Endothelial cell of umbilical vein (primary cell): ENCODE measurements at regions not wholly inside any gene's neighbourhood (a gene's known extent, or its start where the extent isn't known, plus 50 kb on each side); places are given as distances from the start of the nearest gene placed in this dataset.

Source experiments
- BruUV-seq: library from RNA; stranded (reverse); fragments of 400-500 nt; replicated peaks from 2 replicates; lab custom pipeline; 2021; lab: Mats Ljungman, UMichigan
- CTCF ChIA-PET: fragments of 300-600, 350-600 bp; sonication (Branson Sonifier 250); formaldehyde crosslinking; loops from one replicate; lab custom pipeline; 2021; ENCODE audit warnings: antibody characterized with exemption, inconsistent platforms; lab: Charles Lee
- POLR2A ChIA-PET: fragments of 300-600, 350-600 bp; sonication (Branson Sonifier 250); formaldehyde crosslinking; loops from one replicate; lab custom pipeline; 2021; ENCODE audit warnings: antibody characterized with exemption, inconsistent platforms; lab: Charles Lee
- DNase-seq: peaks from one replicate; pipeline ENCODE4 v3.0.0-alpha.2; 2011; ENCODE audit warnings: low read depth, low spot score
- FAIRE-seq: peaks from 2 replicates; lab custom pipeline; 2011; peaks lifted over from hg19 to GRCh38; lab: Jason Lieb, UNC
- H2AFZ ChIP-seq: 2 replicates; pipeline ENCODE4 v1.6.0; 2012; ENCODE audit warnings: low read depth, low read length, control low read depth, inconsistent platforms
- H3K27ac ChIP-seq: 2 replicates; pipeline ENCODE4 v1.5.1; 2011; ENCODE audit warnings: low read depth, mild to moderate bottlenecking, control low read depth, low read length, moderate library complexity; ENCODE audit not compliant: insufficient read depth
- H3K27me3 ChIP-seq, 2 experiments: 2 replicates each; pipeline versions ENCODE4 v1.6.0 to v1.6.1; 2011; ENCODE audit warnings: low read length in 2 of 2, mixed read lengths in 1 of 2; ENCODE audit not compliant: control insufficient read depth in 2 of 2, insufficient read depth in 2 of 2
- H3K36me3 ChIP-seq, 2 experiments: 2 replicates in 1 of 2; 3 replicates in 1 of 2; pipeline ENCODE4 v1.5.1; 2011; ENCODE audit warnings: low read length in 2 of 2, mild to moderate bottlenecking in 1 of 2, moderate library complexity in 1 of 2; ENCODE audit not compliant: control insufficient read depth in 2 of 2, insufficient read depth in 2 of 2; ENCODE audit errors: extremely low read depth in 1 of 2
- H3K4me1 ChIP-seq: 3 replicates; pipeline ENCODE4 v1.5.1; 2011; ENCODE audit warnings: mild to moderate bottlenecking, low read length; ENCODE audit not compliant: control insufficient read depth, insufficient read depth; ENCODE audit errors: extremely low read depth
- H3K4me2 ChIP-seq: 2 replicates; pipeline ENCODE4 v1.6.1; 2011; ENCODE audit warnings: low read length, control low read depth, mixed read lengths; ENCODE audit not compliant: insufficient read depth
- H3K4me3 ChIP-seq, 3 experiments: fragments of 200-600 bp in 1 of 3; sonication (generic), shearing (Covaris generic) in 1 of 3; replicated peaks in 1 of 3; 2 replicates each; pipeline ENCODE4 v1.5.1; 2011 to 2016; ENCODE audit warnings: control low read depth in 3 of 3, low read length in 3 of 3, mild to moderate bottlenecking in 2 of 3, inconsistent platforms in 1 of 3, low read depth in 1 of 3, moderate library complexity in 1 of 3; ENCODE audit not compliant: insufficient read depth in 1 of 3
- H3K79me2 ChIP-seq: 2 replicates; pipeline ENCODE4 v1.6.0; 2012; ENCODE audit warnings: low read length, inconsistent platforms; ENCODE audit not compliant: control insufficient read depth, insufficient read depth
- H3K9ac ChIP-seq: replicated peaks from 2 replicates; pipeline ENCODE3; 2011; ENCODE audit warnings: low read length, control low read depth; ENCODE audit not compliant: insufficient read depth; ENCODE audit errors: extremely low read depth
- H3K9me1 ChIP-seq: replicated peaks from 3 replicates; pipeline ENCODE4 v1.6.0; 2011; ENCODE audit warnings: mild to moderate bottlenecking, low read length; ENCODE audit not compliant: control insufficient read depth, insufficient read depth; ENCODE audit errors: extremely low read depth
- H3K9me3 ChIP-seq: replicated peaks from 2 replicates; pipeline ENCODE4 v1.5.1; 2012; ENCODE audit warnings: low read length, inconsistent platforms; ENCODE audit not compliant: control insufficient read depth, insufficient read depth
- H4K20me1 ChIP-seq: replicated peaks from 2 replicates; pipeline ENCODE3; 2011; ENCODE audit warnings: mild to moderate bottlenecking, low read length; ENCODE audit not compliant: control insufficient read depth, insufficient read depth; ENCODE audit errors: extremely low read depth
- CTCF ChIP-seq, 2 donors: IDR thresholded peaks; 1 replicate in 1 of 2; 2 replicates in 1 of 2; pipeline ENCODE4 v1.5.1; 2011; ENCODE audit warnings: low read length in 2 of 2, mild to moderate bottlenecking in 2 of 2, moderate library complexity in 2 of 2, control low read depth in 1 of 2, inconsistent platforms in 1 of 2, low read depth in 1 of 2; ENCODE audit not compliant: insufficient read depth in 1 of 2; ENCODE audit errors: extremely low read depth in 1 of 2
- EZH2 ChIP-seq: IDR thresholded peaks from 2 replicates; pipeline ENCODE4 v1.6.1; 2012; ENCODE audit warnings: borderline replicate concordance, low read depth, mild to moderate bottlenecking, moderate library complexity, low read length, inconsistent platforms; ENCODE audit not compliant: severe bottlenecking
- FOS ChIP-seq: IDR thresholded peaks from 2 replicates; pipeline ENCODE4 v1.6.1; 2011; ENCODE audit warnings: mild to moderate bottlenecking, low read length, moderate library complexity, borderline replicate concordance; ENCODE audit not compliant: insufficient read depth
- GATA2 ChIP-seq: IDR thresholded peaks from 2 replicates; pipeline ENCODE4 v1.7.0; 2011; ENCODE audit warnings: low read depth, mild to moderate bottlenecking, moderate library complexity, mixed read lengths, low read length; ENCODE audit not compliant: insufficient read length, insufficient read depth
- JUN ChIP-seq: IDR thresholded peaks from 2 replicates; pipeline ENCODE4 v1.6.1; 2011; ENCODE audit warnings: borderline replicate concordance, low read depth; ENCODE audit not compliant: insufficient read length, insufficient read depth
- MAX ChIP-seq: IDR thresholded peaks from 2 replicates; pipeline ENCODE4 v1.6.1; 2011; ENCODE audit not compliant: insufficient read depth, insufficient read length
- MYC ChIP-seq: IDR thresholded peaks from one replicate; pipeline ENCODE4 v1.6.1; 2011; ENCODE audit warnings: mild to moderate bottlenecking, low read depth, low read length
- POLR2A ChIP-seq: IDR thresholded peaks from 2 replicates; pipeline ENCODE4 v1.6.1; 2012; ENCODE audit warnings: low read depth, mild to moderate bottlenecking, control low read depth, low read length
- POLR2AphosphoS5 ChIP-seq: IDR thresholded peaks from 2 replicates; pipeline ENCODE4 v1.6.1; 2012; ENCODE audit warnings: low read depth, mild to moderate bottlenecking, control low read depth, low read length, moderate library complexity; ENCODE audit not compliant: insufficient read depth
- dilution Hi-C: fragments of 300-500 bp; cut with MboI; formaldehyde crosslinking; loops from one replicate; pipeline ENCODE4 v1.15.0; 2019; ENCODE audit warnings: low sequenced_read_pairs; ENCODE audit not compliant: extremely low pct_ligation_motif_present
- intact Hi-C: fragments of 100-400 bp; cut with micrococcal nuclease; formaldehyde crosslinking; loops from one replicate; pipeline ENCODE4 v1.10.0; 2022

GRCh38 chr14:38788060-38788459 is 315.0 kb downstream of the SEC23A start:
- Histone ChIP-seq H3K36me3 (no peaks in the 10 kb centered on the region), H3K79me2 (no peaks in the 10 kb centered on the region), H3K4me1 (no peaks in the 10 kb centered on the region), H3K27ac (no peak overlapping the region), H3K4me3 (no peak overlapping the region), H3K9me3 (no peaks in the 10 kb centered on the region), H3K4me2 (no peak overlapping the region), H3K27me3 (no peaks in the 10 kb centered on the region), H3K9ac (no peak overlapping the region), H3K9me1 (no peaks in the 10 kb centered on the region), H2AFZ (no peak overlapping the region), H4K20me1 (no peaks in the 10 kb centered on the region)
- ChIA-PET CTCF (no interaction called here), POLR2A (no interaction called here)
- dilution Hi-C loops (no loop called here), intact Hi-C loops (no loop called here)
- no peak for DNase-seq
- TF ChIP-seq JUN: no peak
- no peak for TF ChIP-seq MYC
- no TSS peak for BruUV-seq
- FAIRE-seq: no peak

GRCh38 chr14:38786921-38787320 is 316.1 kb downstream of the SEC23A start:
- Histone ChIP-seq H2AFZ (no peak overlapping the region), H3K27ac (no peak overlapping the region), H3K4me3 (no peak overlapping the region), H3K9me3 (no peaks in the 10 kb centered on the region), H3K9me1 (no peaks in the 10 kb centered on the region), H3K36me3 (no peaks in the 10 kb centered on the region), H3K79me2 (no peaks in the 10 kb centered on the region), H4K20me1 (no peaks in the 10 kb centered on the region), H3K4me2 (no peak overlapping the region), H3K4me1 (no peaks in the 10 kb centered on the region), H3K9ac (no peak overlapping the region), H3K27me3 (no peaks in the 10 kb centered on the region)
- ChIA-PET POLR2A (no interaction called here), CTCF (interaction anchor here (1.0 kb wide), 1 partner anchor 12 kb away, joined by 3 read pairs; no protein-coding TSS in a partner anchor)
- intact Hi-C loops: no loop called here
- dilution Hi-C loops: no loop called here
- TF ChIP-seq GATA2 (no peak), FOS (no peak), POLR2A (no peak), POLR2AphosphoS5 (no peak), MAX (no peak), CTCF (IDR thresholded peaks at IDR 0.05; ENCODE audit: extremely low read depth in 1 of 2, insufficient read depth in 1 of 2, low read depth in 1 of 2, low read length in 2 of 2) (no peak), MYC (no peak), JUN (no peak), EZH2 (no peak)
- no TSS peak for BruUV-seq
- DNase-seq (no peak), FAIRE-seq (no peak)
